ENCODE measurements at regions not wholly inside any gene's neighbourhood (a gene's known extent, or its start where the extent isn't known, plus 50 kb on each side); places are given as distances from the start of the nearest gene placed in this dataset.
"Not testable (repeated sequence)": the region's sequence is repeated elsewhere in the genome, so short reads cannot be mapped to it uniquely, and the experiment has no call there.

DNA sequence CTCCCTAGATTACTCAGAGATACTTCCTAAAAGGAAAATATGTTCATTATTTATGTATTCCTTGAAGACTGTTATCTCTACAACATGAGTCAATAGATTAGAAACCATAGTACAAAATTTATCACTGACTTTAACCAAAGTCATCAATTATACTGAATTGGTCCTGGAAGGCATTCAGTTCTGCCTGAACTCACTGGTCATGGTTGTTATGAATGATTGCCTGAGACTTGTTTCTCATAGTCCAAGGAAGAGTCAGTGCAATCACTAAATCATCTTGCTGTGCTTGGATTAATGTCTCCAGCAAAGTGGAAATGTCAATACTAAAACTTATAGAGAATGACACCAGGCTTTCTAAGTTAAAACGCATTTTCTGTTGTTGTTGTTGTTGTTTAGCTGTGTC, 878.6 kb upstream of the MANEA start:
- no peak for DNase-seq (ENCODE audit: low read depth)

- not testable (repeated sequence) for DNase-seq (ENCODE audit: low read depth)
Observed at GRCh38 chr6:94687255-94687654, 890.1 kb upstream of the MANEA start.

DNA sequence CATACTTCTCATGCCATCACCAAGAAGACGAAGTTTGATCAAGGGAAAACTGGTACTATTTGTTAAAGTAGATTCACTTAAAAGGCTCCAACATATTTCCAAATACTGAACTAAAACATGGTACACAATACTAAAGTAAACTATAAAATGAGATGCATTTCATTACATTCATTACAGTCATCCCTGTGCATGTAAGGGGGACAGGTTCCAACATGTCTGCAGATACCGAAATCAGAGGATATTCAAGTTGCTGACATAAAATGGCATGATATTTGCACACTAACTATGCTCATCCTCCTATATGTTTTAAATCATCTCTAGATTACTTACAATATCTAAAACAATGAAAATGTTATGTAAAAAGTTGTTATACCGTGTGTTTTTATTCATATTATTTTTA, 893.9 kb upstream of the MANEA start:
- DNase-seq (ENCODE audit: low read depth) = no peak

GRCh38 chr6:94680669-94681212, 896.6 kb upstream of the MANEA start:
- DNase-seq (ENCODE audit: low read depth) = no peak

- DNase-seq (ENCODE audit: low read depth) = no peak
Observed at GRCh38 chr6:94673251-94673650, 904.1 kb upstream of the MANEA start.

DNA sequence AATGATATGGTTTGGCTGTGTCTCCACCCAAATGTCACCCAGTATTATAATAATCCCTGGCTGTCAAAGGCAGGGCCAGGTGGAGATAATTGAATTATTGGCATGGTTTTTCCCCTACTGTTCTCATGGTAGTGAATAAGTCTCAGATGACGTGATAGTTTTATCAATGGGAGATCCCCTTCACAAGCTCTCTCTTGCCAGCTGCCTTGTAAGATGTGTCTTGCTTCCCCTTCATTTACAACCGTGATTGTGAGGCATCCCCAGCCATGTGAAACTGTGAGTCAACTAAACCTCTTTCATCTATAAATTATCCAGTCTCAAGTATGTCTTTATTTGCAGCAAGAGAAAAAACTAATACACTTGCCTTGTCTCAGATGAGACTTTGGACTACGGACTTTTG, 907.3 kb upstream of the MANEA start:
- no peak for DNase-seq (ENCODE audit: low read depth)

DNA sequence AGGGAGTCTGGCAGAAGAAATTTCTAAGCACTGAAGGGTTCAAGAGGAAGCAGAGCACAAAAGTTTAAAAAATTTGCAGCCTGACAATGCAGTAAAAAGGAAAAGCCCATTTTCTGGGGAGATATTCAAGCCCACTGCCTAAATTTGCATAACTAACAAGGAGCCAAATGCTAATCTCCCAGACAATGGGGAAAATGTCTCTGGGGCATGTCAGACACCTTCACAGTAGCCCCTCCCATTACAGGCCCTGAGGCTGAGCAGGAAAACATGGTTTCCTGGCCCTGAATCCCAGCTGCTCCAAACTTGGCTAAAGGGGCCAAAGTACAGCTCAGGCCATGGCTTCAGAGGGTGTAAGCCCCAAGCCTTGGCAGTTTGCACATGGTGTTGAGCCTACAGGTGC, 908.5 kb upstream of the MANEA start:
- DNase-seq (ENCODE audit: low read depth) = no peak

- DNase-seq (ENCODE audit: low read depth) = no peak
Observed at GRCh38 chr6:94658929-94659328, 918.4 kb upstream of the MANEA start.

- no peak for DNase-seq (ENCODE audit: low read depth)
Observed at GRCh38 chr6:94651239-94651638, 926.1 kb upstream of the MANEA start.

DNA sequence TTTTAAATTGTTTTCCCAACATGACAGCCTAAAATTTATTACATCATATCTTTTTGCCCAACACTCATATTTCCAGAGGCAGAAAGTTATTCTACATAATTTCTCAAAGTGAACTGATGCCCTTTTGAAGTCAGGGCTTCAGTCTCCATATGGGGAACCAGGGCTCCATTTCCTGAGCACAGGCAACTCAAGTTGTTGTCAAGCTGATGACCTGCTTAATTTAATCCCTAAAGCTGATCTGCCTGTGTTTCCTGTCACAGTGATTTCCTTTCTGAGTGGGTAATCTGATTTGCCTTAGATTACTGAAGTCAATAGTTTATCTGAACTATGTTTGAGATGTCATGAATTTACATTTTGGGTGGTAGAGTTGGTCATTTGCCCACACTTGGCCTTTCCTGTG, 932.1 kb upstream of the MANEA start:
- DNase-seq (ENCODE audit: low read depth) = no peak

- DNase-seq (ENCODE audit: low read depth) = no peak
Observed at GRCh38 chr6:94639564-94639963, 937.8 kb upstream of the MANEA start.

GRCh38 chr6:94636780-94637385, 940.5 kb upstream of the MANEA start:
- no peak for DNase-seq (ENCODE audit: low read depth)

GRCh38 chr6:94623586-94623985, 953.7 kb upstream of the MANEA start:
- DNase-seq (ENCODE audit: low read depth) = no peak

DNA sequence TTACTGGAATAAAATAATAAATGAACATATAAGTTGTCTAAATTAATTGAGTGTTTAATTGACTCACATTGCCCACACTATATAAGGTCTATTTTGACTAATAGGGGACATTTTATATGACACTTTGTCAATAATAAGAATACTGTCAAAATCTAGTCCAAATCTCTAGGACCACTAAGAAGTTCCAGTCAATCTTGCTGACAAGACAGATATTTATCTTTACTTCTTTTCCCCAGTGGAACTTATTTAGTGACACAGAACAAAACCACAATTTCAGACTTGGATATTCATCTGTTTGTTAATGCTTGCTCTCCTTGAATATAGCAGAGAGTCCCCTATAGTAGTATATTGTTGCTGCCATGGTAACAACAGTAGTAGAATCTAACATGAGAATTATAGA, 954.6 kb upstream of the MANEA start:
- DNase-seq (ENCODE audit: low read depth) = no peak

GRCh38 chr6:94600636-94601035, 976.7 kb upstream of the MANEA start:
- DNase-seq (ENCODE audit: low read depth) = no peak

- DNase-seq (ENCODE audit: low read depth) = no peak
Observed at GRCh38 chr6:94597487-94597886, 979.8 kb upstream of the MANEA start.

DNA sequence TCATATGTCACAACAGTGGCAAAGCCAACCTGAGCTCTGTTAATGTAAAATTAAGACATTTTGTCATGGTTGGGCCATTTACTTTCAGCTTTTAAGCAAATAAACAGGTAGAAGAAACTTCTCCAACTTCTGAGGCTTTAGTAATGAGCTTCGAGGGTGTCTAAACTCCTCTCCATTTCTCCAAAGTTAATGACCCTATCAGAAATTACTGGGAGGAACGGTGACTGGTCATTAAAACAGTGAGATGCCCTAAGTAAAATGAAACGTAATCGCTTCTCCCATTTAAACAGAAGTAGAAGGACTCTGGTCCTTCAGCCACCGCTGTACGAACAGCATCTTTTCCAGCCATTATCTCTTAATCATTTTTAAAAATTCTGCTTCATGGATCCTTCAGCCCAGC, 986.9 kb upstream of the MANEA start:
- DNase-seq (ENCODE audit: low read depth) = no peak

GRCh38 chr6:94588301-94588700, 989.0 kb upstream of the MANEA start:
- no peak for DNase-seq (ENCODE audit: low read depth)

DNA sequence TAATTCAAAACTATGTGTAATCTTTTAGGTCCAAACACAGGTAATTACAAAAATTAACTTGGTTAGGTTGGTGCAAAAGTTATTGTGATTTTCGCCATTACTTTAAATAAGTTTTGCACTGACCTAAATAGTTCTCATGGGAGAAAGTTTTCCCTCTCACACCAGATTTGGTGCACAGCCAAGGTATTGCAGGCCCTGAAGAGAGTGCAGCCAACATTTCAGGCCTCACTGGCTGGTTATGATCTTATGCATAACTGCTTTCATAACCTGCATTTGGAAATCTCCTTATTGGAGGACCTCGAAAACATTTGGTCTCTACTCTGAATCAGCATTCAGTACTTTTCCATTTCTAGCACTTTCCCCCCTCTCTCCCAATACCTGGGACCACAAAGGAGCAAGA, 993.1 kb upstream of the MANEA start:
- DNase-seq (ENCODE audit: low read depth) = no peak

DNA sequence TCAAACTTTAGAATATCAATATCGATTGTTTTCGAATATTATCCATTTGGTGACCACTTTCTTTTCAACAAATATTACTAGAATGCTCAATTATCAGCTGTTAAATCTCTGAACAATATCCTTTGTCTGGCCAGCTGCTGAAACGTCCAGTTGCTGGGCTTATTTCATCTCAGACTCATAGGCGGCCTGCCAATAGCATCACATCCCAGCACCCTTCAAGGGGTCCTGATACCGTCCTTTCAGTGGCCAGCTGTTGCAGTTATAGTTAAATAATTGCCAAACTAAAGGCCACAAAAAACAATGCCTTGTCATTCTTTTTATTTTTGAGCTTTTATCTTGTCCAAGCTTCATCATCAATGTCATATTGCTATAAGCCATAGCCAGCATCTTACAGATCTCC, 1006.8 kb upstream of the MANEA start:
- no peak for DNase-seq (ENCODE audit: low read depth)

DNA sequence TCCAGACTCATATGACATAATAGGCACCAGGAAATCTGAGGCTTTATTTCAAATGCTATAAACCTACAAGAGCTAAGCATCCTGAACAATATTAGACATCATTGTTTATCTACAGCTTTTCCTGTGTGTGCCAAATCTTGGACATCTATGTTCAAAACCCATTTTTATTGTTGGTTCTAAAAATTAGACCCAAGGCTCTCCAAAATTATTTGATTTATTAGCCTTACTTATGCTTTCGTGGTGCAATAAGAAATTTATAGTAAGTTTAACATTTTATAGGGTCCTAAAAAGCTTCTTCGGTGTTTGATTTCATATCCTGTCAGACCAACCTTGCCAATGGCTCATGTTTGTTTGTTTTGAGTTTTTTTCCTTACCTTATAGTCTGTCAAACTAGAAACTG, 1014.5 kb upstream of the MANEA start:
- DNase-seq (ENCODE audit: low read depth) = no peak

- DNase-seq (ENCODE audit: low read depth) = no peak
Observed at GRCh38 chr6:94559829-94560537, 1017.4 kb upstream of the MANEA start.

GRCh38 chr6:94557207-94557606, 1020.1 kb upstream of the MANEA start:
- not testable (repeated sequence) for DNase-seq (ENCODE audit: low read depth)

DNA sequence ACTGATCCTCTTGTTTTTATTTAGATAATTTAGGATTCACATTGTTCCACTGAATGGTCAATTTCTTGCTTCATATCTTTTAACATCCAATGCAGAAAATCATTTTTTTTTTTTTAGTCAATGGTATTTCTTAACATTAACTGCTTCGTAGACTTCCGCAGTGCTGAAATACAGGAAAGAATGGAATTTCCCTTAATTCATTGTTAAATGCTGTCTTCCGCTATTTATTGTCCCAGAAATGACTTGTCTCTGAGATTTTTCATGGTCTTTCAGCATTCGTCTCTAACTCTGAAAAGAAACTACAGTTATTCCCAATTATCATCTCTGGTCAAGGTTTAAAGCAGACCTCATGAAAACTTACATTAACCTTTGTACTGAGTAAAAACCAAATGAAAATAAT, 1029.1 kb upstream of the MANEA start:
- DNase-seq (ENCODE audit: low read depth) = no peak
